Activated CD4-positive, alpha-beta T cell treated with anti-CD3 and anti-CD28 coated beads, Interleukin-2, amount 50 U/mL, for 1 hour (primary cell): ENCODE measurements at regions not wholly inside any gene's neighbourhood (a gene's known extent, or its start where the extent isn't known, plus 50 kb on each side); places are given as distances from the start of the nearest gene placed in this dataset.
"Not testable (repeated sequence)": the region's sequence is repeated elsewhere in the genome, so short reads cannot be mapped to it uniquely, and the experiment has no call there.

ENCODE experiments used
- DNase-seq: peaks from one replicate; pipeline ENCODE4 v3.0.0-alpha.2; 2020

GRCh38 chr3:22720596-22720995 is 482.5 kb upstream of the UBE2E2 start:
- no peak for DNase-seq

GRCh38 chr3:22724420-22724819 is 478.7 kb upstream of the UBE2E2 start:
- DNase-seq = no peak

DNA sequence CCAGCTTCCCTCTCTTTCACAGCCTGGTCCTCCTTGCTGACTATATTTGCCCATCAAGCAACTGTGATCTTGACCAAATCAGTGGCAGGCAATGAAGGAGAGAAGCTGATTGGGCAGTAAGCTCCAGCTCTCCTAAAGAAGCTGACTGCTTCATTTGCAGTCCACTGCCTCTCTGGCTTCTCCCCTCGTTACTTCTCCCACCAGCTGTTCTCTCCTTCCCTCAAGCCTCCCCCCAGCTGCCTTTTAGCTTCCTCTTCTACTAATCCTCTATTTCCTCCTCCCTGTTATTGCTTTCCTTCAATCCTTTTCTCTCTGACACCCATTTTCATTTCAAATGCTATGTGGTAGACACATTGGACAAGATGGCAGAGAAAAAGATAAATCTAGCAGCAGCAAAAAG is 474.7 kb upstream of the UBE2E2 start:
- DNase-seq = no peak

DNA sequence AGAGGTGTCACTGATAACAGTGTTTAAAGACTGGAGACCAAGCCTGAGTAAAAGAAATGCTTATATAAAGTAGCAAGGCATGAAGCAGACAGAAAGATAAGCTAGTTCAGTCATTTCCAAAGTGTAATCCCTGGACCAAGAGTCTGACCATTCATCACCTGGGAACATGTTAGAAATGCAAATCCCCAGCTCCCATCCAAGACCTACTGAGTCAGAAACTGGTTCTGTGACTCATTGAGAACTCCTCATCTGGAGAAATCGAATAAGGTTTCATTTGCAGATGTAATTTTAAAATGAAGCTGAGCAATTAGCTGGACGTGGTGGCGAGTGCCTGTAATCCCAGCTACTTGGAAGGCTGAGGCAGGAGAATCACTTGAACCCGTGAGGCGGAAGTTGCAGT is 473.9 kb upstream of the UBE2E2 start:
- DNase-seq = no peak

- DNase-seq = no peak
These were observed 473.1 kb upstream of the UBE2E2 start for GRCh38 chr3:22729981-22730380.

DNA sequence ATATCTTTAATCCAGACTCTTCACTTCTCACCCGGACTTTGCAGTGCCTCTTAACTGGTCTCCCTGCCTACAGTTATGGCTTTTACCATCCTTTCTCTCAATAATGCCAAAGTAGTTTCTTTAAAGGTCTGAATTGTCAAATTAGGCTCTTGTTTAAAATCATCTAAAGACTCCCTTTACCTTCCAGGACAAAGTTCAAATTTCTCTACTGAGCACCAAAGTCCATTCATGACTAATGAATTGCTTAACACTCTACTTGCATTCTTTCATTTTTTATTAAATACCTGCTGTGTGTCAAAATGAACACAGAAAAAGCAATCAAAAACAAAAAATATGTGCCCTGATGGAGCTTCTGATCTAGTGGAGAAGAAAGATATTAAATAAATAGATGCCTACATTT is 472.4 kb upstream of the UBE2E2 start:
- no peak for DNase-seq

GRCh38 chr3:22731901-22732300 is 471.2 kb upstream of the UBE2E2 start:
- DNase-seq = no peak

DNA sequence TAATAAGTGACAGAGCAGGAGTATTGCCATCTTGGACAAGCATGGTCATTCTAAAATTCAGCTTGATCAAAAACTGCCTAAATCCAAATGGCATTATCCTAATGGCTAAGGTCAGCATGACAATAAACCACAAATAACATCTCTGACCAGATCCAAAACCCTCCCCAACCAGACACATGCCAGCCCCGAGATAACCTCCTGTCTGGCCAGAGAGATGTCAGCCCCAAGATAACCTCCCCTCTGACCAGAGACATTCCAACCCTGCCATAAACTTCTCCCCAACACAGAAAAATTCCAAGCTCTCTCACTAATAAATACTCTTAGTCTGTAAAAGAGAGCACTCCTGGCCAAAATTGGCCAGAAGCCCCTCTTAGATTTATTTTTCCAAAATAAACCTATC is 470.5 kb upstream of the UBE2E2 start:
- no peak for DNase-seq

GRCh38 chr3:22734207-22734606 is 468.9 kb upstream of the UBE2E2 start:
- no peak for DNase-seq

DNA sequence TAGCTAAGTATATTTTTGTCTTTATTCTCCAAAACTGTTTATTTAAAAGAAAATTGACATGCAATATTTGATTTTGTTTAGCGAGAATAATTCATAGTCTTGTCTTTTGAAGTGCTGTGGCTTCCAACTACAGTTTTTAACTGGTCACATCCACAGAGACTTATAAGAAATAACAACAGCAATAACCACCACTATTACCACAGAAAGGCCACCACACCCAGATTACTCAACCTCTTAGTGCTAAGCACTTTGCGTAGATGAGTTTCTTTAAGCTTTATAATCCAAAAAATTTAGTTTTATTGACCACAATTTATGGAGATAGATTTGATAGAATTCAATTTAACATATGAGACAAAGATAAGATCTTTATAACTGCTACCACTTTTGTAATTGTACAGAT is 468.4 kb upstream of the UBE2E2 start:
- no peak for DNase-seq

- no peak for DNase-seq
These were observed 467.8 kb upstream of the UBE2E2 start for GRCh38 chr3:22735373-22735772.

DNA sequence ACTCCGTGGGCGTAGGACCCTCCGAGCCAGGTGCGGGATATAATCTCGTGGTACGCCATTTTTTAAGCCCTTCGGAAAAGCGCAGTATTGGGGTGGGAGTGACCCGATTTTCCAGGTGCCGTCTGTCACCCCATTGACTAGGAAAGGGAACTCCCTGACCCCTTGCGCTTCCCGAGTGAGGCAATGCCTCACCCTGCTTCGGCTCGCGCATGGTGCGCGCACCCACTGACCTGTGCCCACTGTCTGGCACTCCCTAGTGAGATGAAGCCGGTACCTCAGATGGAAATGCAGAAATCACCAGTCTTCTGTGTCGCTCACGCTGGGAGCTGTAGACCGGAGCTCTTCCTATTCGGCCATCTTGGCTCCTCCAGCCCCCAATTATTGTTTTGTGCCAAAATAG is 459.7 kb upstream of the UBE2E2 start:
- not testable (repeated sequence) for DNase-seq

DNA sequence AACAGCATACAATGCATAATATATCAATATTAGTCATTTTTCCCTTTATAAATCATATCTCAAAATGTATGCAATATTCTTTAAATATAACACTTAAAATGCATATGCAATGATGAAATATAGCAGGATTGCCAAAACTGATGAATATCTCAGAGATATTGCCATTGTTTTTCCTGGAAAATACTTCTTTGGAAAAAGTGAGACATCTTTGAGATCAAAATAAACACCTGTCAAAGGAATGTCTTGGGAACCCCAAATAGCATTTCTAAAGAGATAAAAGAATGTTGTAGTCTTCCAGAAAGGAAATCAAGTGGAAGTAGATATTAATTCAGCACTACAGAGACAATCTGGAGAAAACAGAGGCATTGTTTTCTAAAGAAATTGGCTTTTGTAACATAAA is 457.8 kb upstream of the UBE2E2 start:
- no peak for DNase-seq

GRCh38 chr3:22746221-22746620 is 456.9 kb upstream of the UBE2E2 start:
- no peak for DNase-seq

DNA sequence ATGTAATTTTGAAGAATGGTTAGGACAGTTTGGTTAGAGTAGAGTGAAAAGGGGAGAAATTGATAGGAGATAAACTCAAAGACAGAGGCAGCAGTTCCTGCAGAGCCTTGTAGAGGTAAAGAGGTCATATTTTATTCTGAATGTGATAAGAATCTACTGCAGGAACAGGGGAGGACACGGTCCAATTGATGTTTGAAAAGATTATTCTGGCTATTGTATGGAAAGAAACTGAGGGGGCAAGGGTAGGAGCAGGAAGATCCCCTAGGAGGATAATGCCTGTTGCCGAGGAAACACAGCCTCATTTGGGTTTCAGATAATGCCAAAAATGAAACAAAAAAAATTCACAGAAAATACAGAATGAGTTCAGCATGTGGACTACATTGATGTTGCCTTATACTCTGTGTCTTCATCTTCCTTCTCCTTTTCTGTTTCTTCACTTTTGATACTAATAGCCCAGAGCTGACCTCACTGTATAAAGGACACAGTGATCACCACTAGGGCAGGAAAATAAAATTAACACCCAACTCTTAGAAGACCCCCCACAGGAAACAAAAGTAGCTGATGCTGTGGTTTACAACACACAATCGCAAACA is 454.6 kb upstream of the UBE2E2 start:
- no peak for DNase-seq

- no peak for DNase-seq
These were observed 443.4 kb upstream of the UBE2E2 start for GRCh38 chr3:22759636-22760310.

DNA sequence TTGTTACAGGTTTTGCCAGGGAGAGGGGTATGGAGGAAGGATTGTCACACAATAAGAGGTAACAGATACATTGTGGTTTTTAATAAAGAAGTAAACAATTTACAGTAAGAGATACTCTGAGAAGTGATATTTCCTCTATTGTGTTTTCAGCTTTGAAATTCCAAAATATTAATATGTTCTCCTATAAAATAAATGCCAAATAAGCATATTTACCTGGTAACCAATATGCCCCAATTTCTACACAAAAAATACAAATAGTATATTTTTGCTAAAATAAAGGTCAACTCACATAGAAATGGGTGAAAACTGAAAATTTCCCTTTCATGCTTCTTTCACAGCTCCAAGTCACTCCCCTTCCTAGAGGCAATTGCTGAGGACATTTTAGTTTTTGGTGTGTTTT is 437.4 kb upstream of the UBE2E2 start:
- DNase-seq = no peak

GRCh38 chr3:22777834-22778233 is 425.3 kb upstream of the UBE2E2 start:
- DNase-seq = no peak

DNA sequence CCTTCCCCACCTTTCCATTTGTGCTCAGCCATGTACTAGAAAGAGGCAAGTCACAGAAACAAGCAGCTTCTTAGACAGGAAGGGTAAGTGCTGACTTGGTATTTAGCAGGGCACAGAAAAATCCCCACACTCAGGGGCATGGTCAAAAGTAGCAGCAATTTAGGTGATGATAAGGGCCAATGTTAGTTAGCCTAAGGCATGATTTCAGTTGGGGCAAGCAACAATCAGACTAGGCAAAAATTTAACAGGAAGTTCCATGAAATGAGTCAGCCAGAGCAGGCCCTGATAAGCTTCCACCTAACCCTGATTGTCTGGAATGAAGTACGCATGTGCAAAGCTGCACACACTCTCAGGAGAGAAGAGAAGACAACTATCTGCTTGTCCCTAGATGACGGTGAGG is 423.4 kb upstream of the UBE2E2 start:
- no peak for DNase-seq

- DNase-seq = no peak
These were observed 410.6 kb upstream of the UBE2E2 start for GRCh38 chr3:22792533-22792932.

- no peak for DNase-seq
These were observed 407.2 kb upstream of the UBE2E2 start for GRCh38 chr3:22795917-22796316.

GRCh38 chr3:22798461-22798860 is 404.7 kb upstream of the UBE2E2 start:
- DNase-seq = no peak

DNA sequence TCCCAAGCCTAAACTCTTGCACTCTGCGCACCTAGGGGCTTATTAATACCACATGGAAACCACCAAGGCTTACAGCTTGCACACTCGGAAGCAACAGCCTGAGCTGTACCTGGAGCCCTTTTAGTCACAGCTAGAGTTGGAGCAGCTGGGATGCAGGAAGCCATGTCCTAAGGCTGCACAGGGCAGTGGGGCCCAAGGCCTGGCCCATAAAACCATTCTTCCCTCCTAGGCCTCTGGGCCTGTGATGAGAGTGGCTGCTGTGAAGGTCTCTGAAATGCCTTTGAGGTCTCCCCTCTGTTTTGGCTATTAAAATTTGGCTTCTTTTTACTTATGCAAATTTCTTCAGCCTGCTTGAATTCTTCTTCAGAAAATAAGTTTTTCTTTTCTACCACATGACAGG is 383.9 kb upstream of the UBE2E2 start:
- no peak for DNase-seq

DNA sequence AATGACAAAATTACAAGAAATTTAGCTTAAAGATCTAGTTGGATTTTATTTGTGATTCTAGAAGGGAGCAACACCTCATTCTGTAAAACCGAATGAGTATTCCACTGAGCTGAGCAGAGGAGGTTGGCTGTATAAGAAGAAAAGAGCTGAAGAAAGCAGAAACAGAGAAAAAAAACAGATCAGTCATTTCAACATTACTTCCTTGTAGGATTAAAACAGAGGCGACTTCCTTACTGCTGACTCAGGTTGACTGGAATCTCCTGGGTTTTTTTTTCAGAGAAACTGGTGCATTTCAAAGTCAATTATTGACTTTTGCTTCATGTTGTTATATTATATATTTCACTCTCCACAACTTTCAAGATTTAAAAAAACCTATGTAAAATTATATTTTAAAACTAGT is 368.1 kb upstream of the UBE2E2 start:
- DNase-seq = no peak

DNA sequence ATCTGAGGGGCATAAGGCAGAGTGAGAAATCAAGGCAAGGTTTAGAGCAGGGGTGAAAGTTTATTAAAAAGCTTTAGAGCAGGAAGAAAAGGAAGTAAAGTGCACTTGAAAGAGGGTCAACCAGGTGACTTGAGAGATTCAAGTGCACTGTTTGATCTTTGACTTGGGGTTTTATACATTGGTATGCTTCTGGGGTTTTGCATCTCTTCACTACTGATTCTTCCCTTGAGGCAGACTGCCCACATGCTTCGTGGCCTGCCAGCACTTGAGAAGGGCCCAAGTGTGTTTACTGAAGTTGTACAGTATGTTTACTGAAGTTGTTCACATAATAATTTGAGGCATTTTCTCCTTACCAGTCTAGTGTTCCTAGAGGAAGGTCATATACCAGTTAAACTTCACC is 367.0 kb upstream of the UBE2E2 start:
- DNase-seq = no peak
